Mesenchymal stem cell (in vitro differentiated cells and primary cell): ENCODE measurements at regions not wholly inside any gene's neighbourhood (a gene's known extent, or its start where the extent isn't known, plus 50 kb on each side); places are given as distances from the start of the nearest gene placed in this dataset.
"Not testable (repeated sequence)": the region's sequence is repeated elsewhere in the genome, so short reads cannot be mapped to it uniquely, and the experiment has no call there.

ENCODE experiments used
- DNase-seq: peaks from one replicate; pipeline ENCODE4 v3.0.0-alpha.2; 2013
- H2AFZ ChIP-seq: one replicate; pipeline ENCODE4 v1.6.1; 2013; ENCODE audit warnings: low read depth, mild to moderate bottlenecking, control low read depth, inconsistent platforms, low read length, moderate library complexity
- H2AK5ac ChIP-seq: 2 replicates; pipeline ENCODE4 v1.6.1; 2013; ENCODE audit warnings: low read length, moderate library complexity, mild to moderate bottlenecking, inconsistent platforms; ENCODE audit not compliant: severe bottlenecking
- H2BK120ac ChIP-seq: one replicate; pipeline ENCODE4 v1.6.1; 2013; ENCODE audit warnings: low read depth, mild to moderate bottlenecking, inconsistent platforms, low read length, moderate library complexity
- H2BK12ac ChIP-seq, 2 experiments: one replicate each; pipeline ENCODE4 v1.6.1; 2013; ENCODE audit warnings: inconsistent platforms in 2 of 2, low read length in 2 of 2, mild to moderate bottlenecking in 2 of 2, moderate library complexity in 2 of 2, control low read depth in 1 of 2
- H2BK15ac ChIP-seq: one replicate; pipeline ENCODE4 v1.6.1; 2013; ENCODE audit warnings: mild to moderate bottlenecking, low read depth, inconsistent platforms; ENCODE audit not compliant: poor library complexity, severe bottlenecking
- H2BK5ac ChIP-seq: 2 replicates; pipeline ENCODE4 v1.6.1; 2013; ENCODE audit warnings: low read depth, mild to moderate bottlenecking, low read length, control low read depth, inconsistent platforms; ENCODE audit not compliant: poor library complexity, severe bottlenecking
- H3K14ac ChIP-seq, 2 experiments: one replicate each; pipeline ENCODE4 v1.6.1; 2013; ENCODE audit warnings: inconsistent platforms in 2 of 2, low read length in 2 of 2, control low read depth in 1 of 2, mild to moderate bottlenecking in 1 of 2, moderate library complexity in 1 of 2
- H3K18ac ChIP-seq, 2 experiments: one replicate each; pipeline ENCODE4 v1.6.1; 2013; ENCODE audit warnings: inconsistent platforms in 2 of 2, low read length in 2 of 2, control low read depth in 1 of 2, low read depth in 1 of 2, mild to moderate bottlenecking in 1 of 2
- H3K23ac ChIP-seq, 2 experiments: one replicate each; pipeline ENCODE4 v1.6.1; 2013; ENCODE audit warnings: inconsistent platforms in 2 of 2, low read length in 2 of 2, mild to moderate bottlenecking in 2 of 2, moderate library complexity in 2 of 2, control low read depth in 1 of 2
- H3K27ac ChIP-seq: 2 replicates; pipeline ENCODE4 v1.5.1; 2013; ENCODE audit warnings: mild to moderate bottlenecking, moderate library complexity, low read length, control low read depth, inconsistent platforms; ENCODE audit not compliant: poor library complexity, severe bottlenecking
- H3K27me3 ChIP-seq, 2 experiments: 2 replicates each; pipeline versions ENCODE4 v1.6.1 to v1.7.0; 2013; ENCODE audit warnings: low read length in 2 of 2, mild to moderate bottlenecking in 2 of 2, moderate library complexity in 2 of 2, control low read depth in 1 of 2, inconsistent platforms in 1 of 2; ENCODE audit not compliant: control insufficient read depth in 1 of 2, insufficient read depth in 1 of 2
- H3K36me3 ChIP-seq, 2 experiments: 2 replicates each; pipeline versions ENCODE4 v1.6.1 to v1.7.0; 2013; ENCODE audit warnings: low read length in 2 of 2, control low read depth in 1 of 2, inconsistent platforms in 1 of 2, low read depth in 1 of 2, mild to moderate bottlenecking in 1 of 2; ENCODE audit not compliant: insufficient read depth in 2 of 2, control insufficient read depth in 1 of 2
- H3K4ac ChIP-seq, 2 experiments: one replicate each; pipeline ENCODE4 v1.6.1; 2013; ENCODE audit warnings: inconsistent platforms in 2 of 2, low read length in 2 of 2, mild to moderate bottlenecking in 2 of 2, moderate library complexity in 2 of 2, control low read depth in 1 of 2, low read depth in 1 of 2
- H3K4me1 ChIP-seq: 2 replicates; pipeline ENCODE4 v1.6.1; 2013; ENCODE audit warnings: low read depth, low read length, control low read depth; ENCODE audit not compliant: control insufficient read depth, insufficient read depth
- H3K4me2 ChIP-seq: 2 replicates; pipeline ENCODE4 v1.6.1; 2013; ENCODE audit warnings: low read length, mild to moderate bottlenecking, inconsistent platforms; ENCODE audit not compliant: poor library complexity, severe bottlenecking
- H3K4me3 ChIP-seq, 2 experiments: 2 replicates each; pipeline versions ENCODE4 v1.5.1 to v1.7.0; 2013; ENCODE audit warnings: low read length in 2 of 2, mild to moderate bottlenecking in 2 of 2, control low read depth in 1 of 2, low read depth in 1 of 2; ENCODE audit not compliant: insufficient read depth in 1 of 2
- H3K79me1 ChIP-seq: replicated peaks from 2 replicates; pipeline ENCODE4 v1.6.1; 2013; ENCODE audit warnings: mild to moderate bottlenecking, control low read depth, low read length, inconsistent platforms; ENCODE audit not compliant: poor library complexity, severe bottlenecking
- H3K9ac ChIP-seq: 2 replicates; pipeline ENCODE4 v1.7.0; 2013; ENCODE audit warnings: mild to moderate bottlenecking, low read length, moderate library complexity
- H3K9me3 ChIP-seq: 2 replicates; pipeline ENCODE4 v1.7.0; 2013; ENCODE audit warnings: mild to moderate bottlenecking, low read length; ENCODE audit not compliant: control insufficient read depth
- H4K8ac ChIP-seq: one replicate; pipeline ENCODE4 v1.6.1; 2013; ENCODE audit warnings: inconsistent platforms, mild to moderate bottlenecking, low read length, moderate library complexity
- H4K91ac ChIP-seq: one replicate; pipeline ENCODE4 v1.6.1; 2013; ENCODE audit warnings: mild to moderate bottlenecking, low read length, inconsistent platforms
- WGBS: methylation state at CpG from one replicate; pipeline ENCODE4 v1.1.7; 2013; ENCODE audit warnings: mixed read lengths; 5-methylcytosine and 5-hydroxymethylcytosine counted together

- not testable (repeated sequence) for H4K8ac ChIP-seq, H2BK5ac ChIP-seq, H3K9me3 ChIP-seq, H3K9ac ChIP-seq, H3K4me2 ChIP-seq, H3K79me1 ChIP-seq, H3K27me3 ChIP-seq, H3K23ac ChIP-seq, H3K18ac ChIP-seq, H4K91ac ChIP-seq, H2BK15ac ChIP-seq, H3K4ac ChIP-seq, H3K27ac ChIP-seq, H2BK120ac ChIP-seq, DNase-seq, H3K4me3 ChIP-seq, H2AFZ ChIP-seq, H3K14ac ChIP-seq, H2BK12ac ChIP-seq, H3K4me1 ChIP-seq, H3K36me3 ChIP-seq, H2AK5ac ChIP-seq
- WGBS, result 80% methylated on average over 13 of the region's 35 CpGs
Observed at GRCh38 chr14:105764254-105764901, 238.0 kb downstream of the TMEM121 start.

DNA sequence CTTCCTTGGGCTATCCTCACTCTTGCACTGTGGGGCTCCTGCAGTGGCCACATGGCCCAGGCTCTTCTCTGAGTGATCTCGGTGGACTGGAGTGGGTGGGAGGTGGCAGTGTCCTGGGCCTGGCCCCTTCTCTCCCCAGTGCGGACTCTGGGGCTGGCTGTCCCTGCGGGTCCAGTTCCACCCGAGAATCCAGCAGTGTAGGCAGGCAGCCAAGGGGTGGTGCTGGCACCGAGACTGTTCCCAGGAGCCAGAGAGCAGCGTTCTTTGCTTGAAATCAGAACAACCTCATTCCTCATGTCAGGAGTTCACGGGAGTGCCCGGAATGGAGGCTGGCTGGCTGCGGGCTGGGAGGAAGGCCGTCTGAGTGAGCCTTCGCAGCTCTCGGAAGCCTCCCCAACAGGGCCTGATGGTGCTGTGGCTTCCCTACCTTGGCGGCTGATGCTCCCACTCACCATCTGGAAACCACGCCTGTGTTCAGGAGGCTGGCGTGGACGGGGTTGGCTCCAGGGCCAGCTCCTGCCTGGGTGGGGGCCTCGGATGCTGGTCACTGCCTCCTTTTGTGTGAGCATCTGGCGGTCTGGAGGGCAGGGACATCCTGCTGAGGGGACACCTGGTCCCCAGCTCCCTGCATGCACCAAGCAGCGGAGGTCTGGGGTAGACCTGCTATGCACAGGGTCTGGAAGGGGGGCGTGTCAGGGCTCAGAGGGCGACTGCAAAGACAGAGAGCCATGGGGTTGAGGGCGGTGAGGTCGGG, 238.9 kb downstream of the TMEM121 start:
- H2BK15ac ChIP-seq, DNase-seq: not testable (repeated sequence)
- 79% methylated on average over 10 of the region's 23 CpGs for WGBS

GRCh38 chr14:105765893-105766614, 239.7 kb downstream of the TMEM121 start:
- H2BK120ac ChIP-seq, result no peak overlapping the region
- H3K36me3 ChIP-seq, result no peaks in the 10 kb centered on the region
- WGBS, result 61% methylated on average over 8 of the region's 9 CpGs
- no peak overlapping the region for H2BK15ac ChIP-seq
- no peaks in the 10 kb centered on the region for H3K79me1 ChIP-seq
- no peak overlapping the region for H3K4ac ChIP-seq
- H3K23ac ChIP-seq, result no peak overlapping the region
- no peak overlapping the region for H3K14ac ChIP-seq
- no peak overlapping the region for H4K91ac ChIP-seq
- no peak overlapping the region for H3K27ac ChIP-seq
- no peak overlapping the region for H3K9ac ChIP-seq
- no peak for DNase-seq
- no peak overlapping the region for H3K18ac ChIP-seq
- H2BK12ac ChIP-seq, result no peak overlapping the region
- H3K4me1 ChIP-seq, result no peaks in the 10 kb centered on the region
- H3K9me3 ChIP-seq, result no peaks in the 10 kb centered on the region
- no peaks in the 10 kb centered on the region for H3K27me3 ChIP-seq
- H4K8ac ChIP-seq, result no peak overlapping the region
- H3K4me2 ChIP-seq, result no peak overlapping the region
- no peak overlapping the region for H2BK5ac ChIP-seq
- H2AFZ ChIP-seq, result no peak overlapping the region
- no peak overlapping the region for H2AK5ac ChIP-seq
- no peak overlapping the region for H3K4me3 ChIP-seq

More for the DNA sequence above, 238.9 kb downstream of the TMEM121 start:
- H3K27ac ChIP-seq, H2BK120ac ChIP-seq, H4K8ac ChIP-seq, H2AK5ac ChIP-seq, H2BK5ac ChIP-seq, H3K27me3 ChIP-seq, H3K4me3 ChIP-seq, H3K18ac ChIP-seq, H3K4me1 ChIP-seq, H3K9ac ChIP-seq, H4K91ac ChIP-seq, H3K23ac ChIP-seq, H3K79me1 ChIP-seq, H3K4me2 ChIP-seq, H3K4ac ChIP-seq, H2BK12ac ChIP-seq, H2AFZ ChIP-seq, H3K14ac ChIP-seq, H3K36me3 ChIP-seq, H3K9me3 ChIP-seq: not testable (repeated sequence)

- no peak overlapping the region for H2AK5ac ChIP-seq
- no peak overlapping the region for H3K27ac ChIP-seq
- H3K4me3 ChIP-seq, result no peak overlapping the region
- H2BK5ac ChIP-seq, result no peak overlapping the region
- H3K9me3 ChIP-seq, result no peaks in the 10 kb centered on the region
- H3K18ac ChIP-seq, result no peak overlapping the region
- no peak overlapping the region for H4K91ac ChIP-seq
- H3K9ac ChIP-seq, result no peak overlapping the region
- WGBS, result 67% methylated on average over 7 of the region's 7 CpGs
- no peaks in the 10 kb centered on the region for H3K4me1 ChIP-seq
- H3K4ac ChIP-seq, result no peak overlapping the region
- DNase-seq, result no peak
- H3K27me3 ChIP-seq, result no peaks in the 10 kb centered on the region
- H2BK12ac ChIP-seq, result no peak overlapping the region
- H3K14ac ChIP-seq, result no peak overlapping the region
- no peak overlapping the region for H3K4me2 ChIP-seq
- H3K23ac ChIP-seq, result no peak overlapping the region
- no peaks in the 10 kb centered on the region for H3K79me1 ChIP-seq
- no peaks in the 10 kb centered on the region for H3K36me3 ChIP-seq
- no peak overlapping the region for H2BK120ac ChIP-seq
- H4K8ac ChIP-seq, result no peak overlapping the region
- no peak overlapping the region for H2BK15ac ChIP-seq
- H2AFZ ChIP-seq, result no peak overlapping the region
Observed at GRCh38 chr14:105767315-105767714, 240.9 kb downstream of the TMEM121 start.
